CD4-positive, alpha-beta T cell treated with Interleukin-15 for 4 hours (primary cell): ENCODE measurements at regions not wholly inside any gene's neighbourhood (a gene's known extent, or its start where the extent isn't known, plus 50 kb on each side); places are given as distances from the start of the nearest gene placed in this dataset.
"Not testable (repeated sequence)": the region's sequence is repeated elsewhere in the genome, so short reads cannot be mapped to it uniquely, and the experiment has no call there.

Source experiments
- DNase-seq: peaks from one replicate; pipeline ENCODE4 v3.0.0-alpha.2; 2020; ENCODE audit warnings: low spot score

- no peak for DNase-seq
Observed at GRCh38 chr6:22147921-22148776, 148.7 kb downstream of the PRL start.

- no peak for DNase-seq
Observed at GRCh38 chr6:22149096-22149495, 147.7 kb downstream of the PRL start.

- no peak for DNase-seq
Observed at GRCh38 chr6:22149501-22150367, 147.1 kb downstream of the PRL start.

- no peak for DNase-seq
Observed at GRCh38 chr6:22150368-22151035, 146.3 kb downstream of the PRL start.

- DNase-seq = no peak
Observed at GRCh38 chr6:22151892-22152291, 144.9 kb downstream of the PRL start.

- DNase-seq = no peak
Observed at GRCh38 chr6:22152841-22153240, 144.0 kb downstream of the PRL start.

- DNase-seq = no peak
Observed at GRCh38 chr6:22153384-22154158, 143.3 kb downstream of the PRL start.

GRCh38 chr6:22155551-22155950 is 141.3 kb downstream of the PRL start:
- no peak for DNase-seq

GRCh38 chr6:22157233-22157632 is 139.6 kb downstream of the PRL start:
- no peak for DNase-seq

- no peak for DNase-seq
Observed at GRCh38 chr6:22164236-22164635, 132.6 kb downstream of the PRL start.

GRCh38 chr6:22171006-22171405 is 125.8 kb downstream of the PRL start:
- not testable (repeated sequence) for DNase-seq

- DNase-seq = not testable (repeated sequence)
Observed at GRCh38 chr6:22171885-22172284, 125.0 kb downstream of the PRL start.

- DNase-seq = no peak
Observed at GRCh38 chr6:22173311-22173710, 123.5 kb downstream of the PRL start.

GRCh38 chr6:22180250-22180649 is 116.6 kb downstream of the PRL start:
- not testable (repeated sequence) for DNase-seq

GRCh38 chr6:22184371-22184770 is 112.5 kb downstream of the PRL start:
- DNase-seq = no peak

GRCh38 chr6:22189946-22190345 is 106.9 kb downstream of the PRL start:
- DNase-seq = no peak

- no peak for DNase-seq
Observed at GRCh38 chr6:22194188-22194921, 102.5 kb downstream of the PRL start.

GRCh38 chr6:22199771-22200170 is 97.1 kb downstream of the PRL start:
- DNase-seq = no peak

- no peak for DNase-seq
Observed at GRCh38 chr6:22204153-22204552, 92.7 kb downstream of the PRL start.

- DNase-seq = no peak
Observed at GRCh38 chr6:22205266-22205665, 91.6 kb downstream of the PRL start.

GRCh38 chr6:22206106-22206505 is 90.7 kb downstream of the PRL start:
- no peak for DNase-seq
